ENCODE measurements at regions not wholly inside any gene's neighbourhood (a gene's known extent, or its start where the extent isn't known, plus 50 kb on each side); places are given as distances from the start of the nearest gene placed in this dataset.

DNA sequence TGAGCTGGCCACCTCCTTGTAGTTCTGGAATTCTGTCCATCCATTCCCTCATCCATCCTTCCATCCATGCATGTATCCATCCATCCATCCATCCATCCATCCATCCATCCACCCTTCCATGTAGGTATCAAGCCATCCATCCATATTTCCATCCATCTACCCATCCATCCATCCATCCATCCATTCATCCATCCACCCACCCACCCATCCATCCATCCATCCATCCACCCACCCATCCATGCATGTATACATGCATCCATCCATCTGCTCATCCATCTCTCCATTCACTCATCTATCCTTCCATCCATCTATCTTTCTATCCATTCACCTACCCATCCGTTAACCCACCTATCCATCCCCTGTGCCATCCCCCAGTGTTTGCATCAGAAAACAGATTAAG lies 153.6 kb upstream of the STX18 start:
- Mint-ChIP-seq H3K4me3 (no peak overlapping the region), H3K36me3 (peaks cover 12% of the 10 kb centered on the region), H3K9me3 (no peaks in the 10 kb centered on the region), H3K4me1 (no peaks in the 10 kb centered on the region), H3K27ac (no peak overlapping the region), H3K27me3 (no peaks in the 10 kb centered on the region)

DNA sequence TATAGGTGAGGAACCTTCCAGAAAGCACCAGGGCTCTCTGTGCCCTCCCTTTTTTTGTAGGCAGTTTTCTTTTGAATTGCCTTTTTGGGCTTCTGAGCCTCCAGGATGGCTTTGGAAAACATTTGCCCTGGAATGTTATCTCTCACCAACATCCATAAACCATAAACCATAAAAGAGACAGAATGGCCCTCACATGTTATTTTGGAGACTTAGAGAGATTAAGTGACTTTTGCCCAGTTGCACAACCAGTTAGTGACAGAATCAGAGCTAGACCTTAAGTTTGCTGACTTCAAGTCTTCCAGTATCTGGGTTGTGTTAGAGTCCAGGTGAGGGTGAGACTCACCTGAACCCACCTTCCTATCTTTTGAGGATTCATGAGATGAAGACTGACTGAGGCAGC lies 153.0 kb upstream of the STX18 start:
- no peaks in the 10 kb centered on the region for H3K27me3 Mint-ChIP-seq
- H3K36me3 Mint-ChIP-seq = peaks cover 16% of the 10 kb centered on the region
- H3K9me3 Mint-ChIP-seq = no peaks in the 10 kb centered on the region
- H3K4me1 Mint-ChIP-seq = no peaks in the 10 kb centered on the region
- no peak overlapping the region for H3K27ac Mint-ChIP-seq
- no peak overlapping the region for H3K4me3 Mint-ChIP-seq

DNA sequence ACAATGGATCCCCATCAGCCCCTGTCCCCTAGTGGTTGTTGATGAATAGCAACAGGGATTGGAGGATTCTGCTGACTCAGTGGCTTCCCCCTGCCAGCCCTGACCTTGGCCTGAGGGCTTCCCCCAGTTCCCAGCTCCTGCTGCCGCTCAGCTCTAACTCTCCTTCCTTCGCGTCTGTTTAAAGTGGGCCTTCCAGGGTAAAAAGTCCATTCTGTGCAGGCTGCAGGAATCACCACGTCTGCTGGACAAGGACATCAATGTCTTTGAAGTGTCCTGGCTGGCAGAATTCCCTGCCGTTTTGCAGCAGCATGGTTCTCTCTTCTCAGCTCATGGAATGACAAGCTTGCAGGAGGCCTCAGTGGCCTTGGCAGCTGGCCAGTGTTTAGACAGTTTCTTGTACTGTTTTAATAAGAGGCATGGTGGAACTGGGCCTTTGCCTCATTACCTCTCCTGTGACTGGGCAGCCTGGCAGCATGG lies 152.5 kb upstream of the STX18 start:
- H3K4me3 Mint-ChIP-seq = no peak overlapping the region
- no peaks in the 10 kb centered on the region for H3K4me1 Mint-ChIP-seq
- no peaks in the 10 kb centered on the region for H3K9me3 Mint-ChIP-seq
- H3K36me3 Mint-ChIP-seq = peaks cover 14% of the 10 kb centered on the region
- no peak overlapping the region for H3K27ac Mint-ChIP-seq
- no peaks in the 10 kb centered on the region for H3K27me3 Mint-ChIP-seq

DNA sequence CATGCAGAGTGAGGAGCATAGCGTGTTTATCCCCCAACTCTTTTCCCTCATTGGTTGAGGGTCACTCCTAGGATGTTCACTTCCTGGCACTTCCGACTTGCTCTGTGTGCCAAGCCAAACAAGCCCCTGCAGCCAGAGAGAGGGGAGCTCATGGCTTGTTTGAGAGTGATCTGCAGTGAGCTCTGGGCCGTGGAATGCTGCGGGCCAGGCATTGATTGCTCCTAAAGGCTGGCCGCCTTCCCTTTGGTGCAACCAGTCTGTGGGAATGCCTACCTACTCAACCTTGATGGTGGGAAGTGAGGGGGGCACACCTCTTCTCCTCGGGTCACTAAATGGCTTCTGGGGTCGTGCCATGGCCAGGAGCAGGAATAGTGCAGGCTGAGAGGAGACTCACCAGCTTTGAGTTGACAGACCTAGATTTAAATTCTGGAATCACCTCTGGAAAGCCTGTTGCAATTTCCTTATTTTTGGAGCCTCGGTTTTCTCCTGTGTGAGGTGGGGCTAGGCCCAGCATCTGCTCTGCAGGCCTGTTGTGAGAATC lies 152.0 kb upstream of the STX18 start:
- Mint-ChIP-seq H3K27ac (no peak overlapping the region), H3K9me3 (no peaks in the 10 kb centered on the region), H3K27me3 (no peaks in the 10 kb centered on the region), H3K4me3 (no peak overlapping the region), H3K36me3 (peaks cover 18% of the 10 kb centered on the region), H3K4me1 (no peaks in the 10 kb centered on the region)

DNA sequence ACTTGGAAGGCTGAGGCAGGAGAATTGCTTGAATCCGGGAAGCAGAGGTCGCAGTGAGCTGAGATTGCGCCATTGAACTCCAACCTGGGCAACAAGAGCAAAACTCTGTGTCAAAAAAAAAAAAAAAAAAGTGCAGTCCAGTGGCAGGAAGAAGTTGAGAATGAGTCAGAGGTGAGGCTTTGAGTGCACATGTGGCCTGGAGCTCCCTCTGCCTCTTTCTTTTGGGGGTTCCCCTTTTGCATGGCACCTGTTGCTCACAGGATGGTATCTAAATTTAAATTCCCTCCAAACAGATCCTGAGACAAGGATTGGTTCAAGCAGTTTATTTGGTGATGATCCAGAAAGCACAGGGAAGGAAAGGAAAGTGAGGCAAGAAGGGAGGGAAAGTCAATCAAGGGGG lies 151.4 kb upstream of the STX18 start:
- Mint-ChIP-seq H3K27me3 (no peaks in the 10 kb centered on the region), H3K4me3 (no peak overlapping the region), H3K36me3 (peaks cover 20% of the 10 kb centered on the region), H3K4me1 (no peaks in the 10 kb centered on the region), H3K9me3 (no peaks in the 10 kb centered on the region), H3K27ac (no peak overlapping the region)

DNA sequence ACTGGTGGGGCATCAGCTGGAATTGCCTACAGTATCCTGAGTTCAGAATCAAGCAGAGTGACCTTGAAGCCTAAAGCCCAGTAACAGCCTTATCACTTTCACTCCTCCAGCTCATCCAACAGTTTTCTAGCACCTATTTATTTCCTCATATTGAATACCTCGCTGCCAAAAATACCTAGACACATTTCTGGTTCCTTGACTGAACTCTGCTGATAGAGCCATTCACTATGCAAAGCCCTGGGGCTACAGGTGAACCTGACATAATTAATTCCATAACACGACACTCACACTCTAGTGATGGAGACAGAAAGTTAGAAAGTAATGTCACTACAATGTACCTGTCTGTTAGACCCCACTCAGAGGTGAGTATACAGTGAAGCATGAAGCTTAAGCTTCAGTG lies 149.0 kb upstream of the STX18 start:
- Mint-ChIP-seq H3K9me3 (no peaks in the 10 kb centered on the region), H3K4me1 (no peaks in the 10 kb centered on the region), H3K36me3 (peaks cover 23% of the 10 kb centered on the region), H3K27ac (no peak overlapping the region), H3K4me3 (no peak overlapping the region), H3K27me3 (no peaks in the 10 kb centered on the region)

DNA sequence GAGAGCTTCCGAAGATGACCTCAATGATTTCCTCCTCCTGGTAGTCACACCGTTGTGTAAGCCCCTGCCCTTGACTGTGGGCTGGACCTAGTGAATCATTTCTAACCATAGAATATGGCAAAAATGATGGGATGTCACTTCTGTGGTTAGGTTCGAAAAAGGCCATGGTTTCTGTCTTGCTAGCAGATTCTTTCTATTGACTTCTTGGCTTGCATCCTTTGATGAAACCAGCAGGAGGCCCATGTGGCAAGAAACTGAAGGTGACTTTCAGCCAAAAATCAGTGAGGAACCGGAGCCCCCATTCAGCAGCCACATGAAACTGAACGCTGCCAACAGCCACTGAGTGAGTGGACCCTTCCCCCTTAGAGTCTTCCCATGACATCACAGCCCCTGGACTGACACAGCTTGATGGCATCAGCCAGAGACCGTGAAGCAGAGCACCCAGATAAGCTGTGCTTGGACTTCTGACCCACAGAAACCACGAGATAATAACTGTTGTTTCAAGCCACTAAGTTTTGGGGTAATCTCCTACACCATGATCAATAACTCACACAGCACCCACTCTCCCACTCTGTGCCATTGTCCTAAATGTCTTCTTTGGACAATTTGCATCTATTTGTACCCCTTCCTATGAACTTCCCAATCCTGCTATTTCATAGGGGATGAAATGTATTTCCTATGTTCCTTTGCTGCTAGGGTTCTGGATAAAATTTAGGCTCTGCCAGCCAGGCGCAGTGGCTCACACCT lies 148.0 kb upstream of the STX18 start:
- Mint-ChIP-seq H3K27ac (no peak overlapping the region), H3K9me3 (no peaks in the 10 kb centered on the region)

DNA sequence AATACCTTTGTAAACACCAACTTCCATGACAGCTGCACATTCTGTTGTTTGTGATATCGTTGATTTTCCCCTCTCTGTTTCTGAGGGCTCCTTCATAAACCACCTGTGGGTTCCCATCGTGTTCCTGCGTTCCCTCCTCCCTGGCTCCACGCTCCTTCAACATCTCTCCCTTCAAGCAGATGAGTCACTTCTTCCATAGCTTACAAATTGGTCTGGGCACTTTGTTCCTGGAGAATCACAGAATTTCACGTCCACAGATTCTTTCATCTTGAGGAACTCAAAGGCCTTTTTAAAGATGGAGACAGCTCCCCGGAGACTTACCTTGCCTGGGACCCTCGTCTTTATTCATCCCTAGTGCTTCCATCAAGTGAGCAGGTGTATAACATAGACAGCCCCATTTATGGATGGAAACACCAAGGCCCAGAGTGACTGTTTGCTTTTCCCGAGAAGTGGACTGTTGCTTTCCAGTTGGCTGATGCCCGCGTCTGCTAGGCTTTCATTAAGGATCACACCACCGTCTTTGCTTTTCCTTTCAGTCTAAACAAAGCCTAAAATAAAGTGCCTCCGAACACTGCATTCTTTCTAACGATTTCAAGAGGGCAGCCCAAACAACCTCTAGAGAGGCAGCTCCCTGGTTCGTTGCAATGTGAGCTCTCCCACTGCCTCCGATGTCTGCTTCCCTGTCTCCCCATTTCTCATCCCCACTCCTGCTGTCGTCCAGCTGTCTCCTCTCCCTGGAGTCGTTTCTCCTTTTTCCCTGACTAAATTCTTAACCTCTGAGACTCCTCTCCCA lies 146.3 kb upstream of the STX18 start:
- Mint-ChIP-seq H3K27ac (no peak overlapping the region), H3K27me3 (no peaks in the 10 kb centered on the region), H3K4me1 (no peaks in the 10 kb centered on the region)

More for the DNA sequence above, 148.0 kb upstream of the STX18 start:
- H3K4me3 Mint-ChIP-seq = no peak overlapping the region
- no peaks in the 10 kb centered on the region for H3K4me1 Mint-ChIP-seq
- H3K36me3 Mint-ChIP-seq = peaks cover 21% of the 10 kb centered on the region
- H3K27me3 Mint-ChIP-seq = no peaks in the 10 kb centered on the region

DNA sequence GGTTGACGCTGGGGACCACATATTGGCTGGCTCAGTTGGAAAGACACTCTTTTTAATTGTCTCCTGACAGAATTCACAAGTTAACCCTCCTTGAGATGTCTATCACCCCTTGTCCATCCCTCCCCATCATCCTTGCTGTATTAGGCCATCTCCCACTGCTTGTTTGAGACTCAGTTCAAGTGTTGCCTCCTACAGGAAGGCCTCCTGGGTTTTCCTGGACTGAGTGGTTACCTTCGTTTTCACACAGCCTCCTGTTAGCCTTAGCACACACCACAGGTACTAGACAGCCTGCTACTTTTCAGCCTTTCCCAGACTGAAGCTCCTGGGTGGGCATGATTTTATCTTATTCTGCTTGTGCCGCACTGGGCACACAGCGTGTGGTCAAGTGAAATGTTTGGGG lies 145.3 kb upstream of the STX18 start:
- H3K4me1 Mint-ChIP-seq = no peaks in the 10 kb centered on the region
- no peaks in the 10 kb centered on the region for H3K27me3 Mint-ChIP-seq
- no peak overlapping the region for H3K27ac Mint-ChIP-seq
- H3K9me3 Mint-ChIP-seq = no peaks in the 10 kb centered on the region
- peaks cover 17% of the 10 kb centered on the region for H3K36me3 Mint-ChIP-seq
- H3K4me3 Mint-ChIP-seq = no peak overlapping the region

More for the DNA sequence above, 146.3 kb upstream of the STX18 start:
- no peak overlapping the region for H3K4me3 Mint-ChIP-seq
- peaks cover 18% of the 10 kb centered on the region for H3K36me3 Mint-ChIP-seq
- no peaks in the 10 kb centered on the region for H3K9me3 Mint-ChIP-seq

DNA sequence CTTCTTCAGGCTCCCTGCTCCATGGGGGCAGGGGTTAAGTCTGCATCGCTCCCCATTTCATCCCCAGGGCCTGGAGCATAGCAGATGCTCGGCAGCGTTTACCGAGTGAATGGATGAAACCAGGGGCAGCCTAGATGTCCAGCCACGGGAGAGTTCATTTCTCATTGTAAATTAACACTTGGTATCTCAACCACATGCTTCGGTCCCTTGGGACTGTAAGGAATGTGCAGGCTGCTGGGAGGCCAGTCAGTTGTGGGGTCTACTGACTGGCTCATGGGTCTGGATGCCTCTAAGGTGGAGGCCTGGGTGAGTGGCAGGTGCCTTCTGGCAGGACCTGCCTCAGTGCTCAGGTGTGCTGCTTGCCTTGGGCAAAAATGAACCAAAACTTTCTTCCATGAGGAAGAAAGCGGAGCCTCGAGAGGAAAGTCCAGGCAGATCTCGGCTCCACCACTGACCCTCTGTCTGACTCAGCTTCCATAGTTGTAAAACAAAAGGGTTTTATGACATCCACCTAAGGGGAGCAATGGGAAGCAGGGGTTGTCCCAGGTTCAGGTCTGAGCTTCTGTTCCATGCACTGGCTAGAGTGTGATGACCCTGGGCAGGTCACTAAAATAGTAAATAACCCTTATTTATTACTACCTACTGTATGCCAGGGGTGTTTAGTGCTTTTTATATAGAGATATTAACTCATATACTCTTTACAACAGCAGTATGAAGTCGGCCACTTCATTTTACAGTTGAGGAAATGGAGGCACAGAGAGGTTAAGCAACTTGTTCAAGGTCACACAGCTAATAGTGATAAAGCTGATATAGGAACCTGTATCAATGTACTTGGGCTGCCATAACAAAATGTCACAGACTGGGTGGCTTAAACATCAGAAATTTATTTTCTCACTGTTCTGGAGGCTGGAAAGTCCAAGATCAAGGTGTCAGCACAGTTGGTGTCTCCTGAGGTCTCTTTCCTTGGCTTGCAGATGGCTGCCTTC lies 144.3 kb upstream of the STX18 start:
- Mint-ChIP-seq H3K36me3 (peaks cover 16% of the 10 kb centered on the region), H3K9me3 (no peaks in the 10 kb centered on the region)

DNA sequence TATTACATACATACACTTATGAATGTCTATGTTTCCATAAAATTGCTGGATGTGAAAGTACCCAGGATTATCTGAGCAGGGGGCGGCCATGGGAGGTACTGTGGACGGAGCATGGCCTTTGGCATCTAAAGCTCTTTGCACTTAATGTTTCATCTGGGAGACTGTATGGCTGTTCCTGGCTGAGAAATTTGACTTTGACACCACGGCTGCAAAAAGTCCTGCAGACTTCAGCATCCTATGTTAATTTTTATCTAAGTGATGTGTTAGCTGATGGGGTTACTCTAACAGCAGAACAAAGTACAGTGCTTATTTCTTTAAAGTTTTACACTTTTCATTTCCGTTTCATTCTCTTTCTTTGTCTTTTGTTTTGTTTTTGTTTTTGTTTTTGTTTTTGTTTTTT lies 139.8 kb upstream of the STX18 start:
- H3K27me3 Mint-ChIP-seq = no peaks in the 10 kb centered on the region
- no peaks in the 10 kb centered on the region for H3K9me3 Mint-ChIP-seq
- no peak overlapping the region for H3K27ac Mint-ChIP-seq
- no peak overlapping the region for H3K4me3 Mint-ChIP-seq
- peaks cover 8% of the 10 kb centered on the region for H3K36me3 Mint-ChIP-seq
- H3K4me1 Mint-ChIP-seq = no peaks in the 10 kb centered on the region

More for the DNA sequence above, 144.3 kb upstream of the STX18 start:
- Mint-ChIP-seq H3K4me1 (no peaks in the 10 kb centered on the region), H3K4me3 (no peak overlapping the region), H3K27ac (no peak overlapping the region), H3K27me3 (no peaks in the 10 kb centered on the region)

DNA sequence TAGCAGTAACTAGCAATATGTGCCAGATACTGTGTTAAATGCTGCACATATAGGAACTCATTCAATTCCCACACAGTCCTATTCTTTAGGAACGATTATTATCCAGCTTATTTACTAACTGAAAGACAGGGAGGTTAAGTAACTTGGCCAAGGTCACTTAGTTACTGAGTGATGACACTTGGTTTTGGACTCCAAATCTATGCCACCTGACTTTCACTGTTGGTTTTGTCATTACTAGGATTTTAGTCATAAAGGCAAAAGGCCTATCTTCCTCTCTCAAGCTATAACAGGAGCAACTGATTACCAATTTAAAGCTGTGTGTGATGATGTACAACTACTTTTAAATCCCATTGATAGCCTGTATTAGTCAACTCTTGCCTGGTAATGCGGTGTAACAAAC lies 138.9 kb upstream of the STX18 start:
- Mint-ChIP-seq H3K4me1 (no peaks in the 10 kb centered on the region), H3K4me3 (no peak overlapping the region), H3K27ac (no peak overlapping the region), H3K9me3 (no peaks in the 10 kb centered on the region), H3K27me3 (no peaks in the 10 kb centered on the region), H3K36me3 (peaks cover 8% of the 10 kb centered on the region)

DNA sequence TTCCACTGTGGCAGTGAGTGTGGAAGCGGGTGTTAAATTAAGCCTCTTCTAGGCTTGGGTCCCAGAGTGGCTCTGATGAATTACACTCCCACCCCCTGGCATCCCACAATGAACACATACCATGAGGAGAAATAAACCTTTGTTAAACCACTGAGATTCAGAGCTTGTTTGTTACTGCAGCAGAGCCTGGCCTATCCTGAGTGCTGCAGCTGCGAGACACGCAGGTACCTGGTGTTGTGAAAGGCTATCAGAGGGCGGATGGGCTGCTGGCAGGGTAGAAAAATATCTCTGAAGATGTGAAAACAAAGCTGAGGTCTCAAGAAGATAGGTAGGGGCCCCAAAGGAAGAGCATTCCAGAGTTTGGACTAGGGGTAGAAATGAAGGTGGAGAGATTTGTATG lies 138.4 kb upstream of the STX18 start:
- H3K9me3 Mint-ChIP-seq = no peaks in the 10 kb centered on the region
- no peak overlapping the region for H3K4me3 Mint-ChIP-seq
- H3K27ac Mint-ChIP-seq = no peak overlapping the region
- no peaks in the 10 kb centered on the region for H3K4me1 Mint-ChIP-seq
- H3K36me3 Mint-ChIP-seq = peaks cover 12% of the 10 kb centered on the region
- no peaks in the 10 kb centered on the region for H3K27me3 Mint-ChIP-seq

DNA sequence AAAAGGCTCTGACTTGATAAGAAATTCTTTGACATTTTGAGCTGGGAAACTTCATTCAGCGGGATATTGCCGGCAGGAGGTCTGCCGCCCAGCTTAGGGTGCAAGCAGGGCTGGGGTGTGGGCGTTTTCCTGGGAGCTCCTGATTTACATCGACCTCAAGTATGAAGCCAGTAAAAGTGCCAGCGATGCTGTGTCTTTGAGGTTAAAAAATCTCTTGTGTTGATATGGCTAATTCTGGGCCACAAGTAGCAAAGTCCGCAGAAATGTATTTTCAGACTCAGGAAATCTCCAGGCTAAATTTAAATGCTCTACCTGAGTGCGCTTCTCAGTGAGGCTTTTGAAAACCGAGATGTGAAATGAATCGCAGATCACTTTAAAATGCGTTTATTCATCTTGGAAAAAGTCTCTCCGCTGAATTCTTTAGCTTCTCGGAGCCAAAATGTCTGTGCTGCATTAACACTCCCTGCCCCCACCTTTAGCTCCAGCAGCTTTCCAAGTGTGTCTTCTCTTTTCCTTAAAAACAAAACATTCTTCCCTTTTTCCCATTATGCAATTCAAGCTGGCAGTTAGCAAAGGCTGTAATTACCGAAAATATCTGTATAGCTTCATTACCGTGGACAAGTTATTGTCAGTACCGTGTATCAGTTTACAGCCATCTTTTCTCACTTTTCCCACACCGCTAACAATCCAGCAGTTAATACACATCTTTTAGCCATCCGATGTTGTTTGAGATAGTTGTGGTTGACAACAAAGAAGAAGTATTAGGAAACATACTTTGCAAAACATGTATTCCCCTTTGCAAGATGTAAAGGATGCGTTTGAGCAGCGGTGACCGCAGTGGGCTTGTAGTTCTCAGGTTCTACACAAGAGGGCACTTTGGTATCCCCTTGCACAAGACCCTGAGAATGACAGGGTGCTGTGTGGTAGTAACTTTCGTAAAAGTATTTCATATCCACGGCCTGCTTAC lies 136.0 kb upstream of the STX18 start:
- H3K4me3 Mint-ChIP-seq = no peak overlapping the region
- H3K36me3 Mint-ChIP-seq = peaks cover 17% of the 10 kb centered on the region
- no peaks in the 10 kb centered on the region for H3K9me3 Mint-ChIP-seq
- H3K27me3 Mint-ChIP-seq = no peaks in the 10 kb centered on the region
- no peaks in the 10 kb centered on the region for H3K4me1 Mint-ChIP-seq
- H3K27ac Mint-ChIP-seq = no peak overlapping the region
